Osteoblast (primary cell): ENCODE measurements at regions not wholly inside any gene's neighbourhood (a gene's known extent, or its start where the extent isn't known, plus 50 kb on each side); places are given as distances from the start of the nearest gene placed in this dataset.

Source experiments
- DNase-seq: peaks from one replicate; pipeline ENCODE4 v3.0.0; 2011; ENCODE audit warnings: low spot score, mixed read lengths; ENCODE audit not compliant: insufficient read length; ENCODE audit errors: missing footprints
- H2AFZ ChIP-seq: 2 replicates; pipeline ENCODE4 v1.6.0; 2011; ENCODE audit warnings: mild to moderate bottlenecking, low read length
- H3K27ac ChIP-seq: 2 replicates; pipeline ENCODE4 v1.5.1; 2011; ENCODE audit warnings: mild to moderate bottlenecking, low read depth, low read length, moderate library complexity
- H3K27me3 ChIP-seq: 2 replicates; pipeline ENCODE4 v1.6.0; 2012; ENCODE audit warnings: mild to moderate bottlenecking, control low read depth, inconsistent platforms, low read length, moderate library complexity; ENCODE audit not compliant: insufficient read depth
- H3K36me3 ChIP-seq: 2 replicates; pipeline ENCODE4 v1.5.1; 2011; ENCODE audit warnings: mild to moderate bottlenecking, low read length, control low read depth, moderate library complexity; ENCODE audit not compliant: insufficient read depth
- H3K4me1 ChIP-seq: 2 replicates; pipeline ENCODE4 v1.5.1; 2011; ENCODE audit warnings: mild to moderate bottlenecking, low read length, control low read depth, moderate library complexity; ENCODE audit not compliant: insufficient read depth
- H3K4me2 ChIP-seq: 2 replicates; pipeline ENCODE4 v1.6.0; 2011; ENCODE audit warnings: mild to moderate bottlenecking, low read length; ENCODE audit not compliant: insufficient read depth
- H3K4me3 ChIP-seq: fragments of 200-600 bp; sonication (generic); 3 replicates; pipeline ENCODE4 v1.5.1; 2012; ENCODE audit warnings: mild to moderate bottlenecking, low read length, inconsistent platforms; ENCODE audit not compliant: insufficient read depth
- H3K79me2 ChIP-seq: 2 replicates; pipeline ENCODE4 v1.6.0; 2012; ENCODE audit warnings: mild to moderate bottlenecking, low read length, control low read depth, inconsistent platforms; ENCODE audit not compliant: insufficient read depth
- H3K9me3 ChIP-seq: 2 replicates; pipeline ENCODE4 v1.5.1; 2011; ENCODE audit warnings: low read depth, low read length, control low read depth
- H4K20me1 ChIP-seq: 2 replicates; pipeline ENCODE4 v1.6.0; 2012; ENCODE audit warnings: mild to moderate bottlenecking, low read length, control low read depth; ENCODE audit not compliant: insufficient read depth
- CTCF ChIP-seq: IDR thresholded peaks from 2 replicates; pipeline ENCODE4 v1.5.1; 2011; ENCODE audit warnings: mild to moderate bottlenecking, low read depth, low read length, moderate library complexity; ENCODE audit errors: extremely low read depth

- Histone ChIP-seq H3K4me3 (no peak overlapping the region), H3K27me3 (peaks cover 20% of the 10 kb centered on the region), H4K20me1 (no peaks in the 10 kb centered on the region), H3K4me1 (no peaks in the 10 kb centered on the region), H3K4me2 (no peak overlapping the region), H3K9me3 (no peaks in the 10 kb centered on the region), H2AFZ (no peak overlapping the region), H3K27ac (no peak overlapping the region), H3K79me2 (no peaks in the 10 kb centered on the region), H3K36me3 (no peaks in the 10 kb centered on the region)
- TF ChIP-seq CTCF = no peak
- DNase-seq = no peak
These were observed 73.9 kb upstream of the DAB2IP start for GRCh38 chr9:121577572-121577971.

- no peaks in the 10 kb centered on the region for H3K4me1 ChIP-seq
- no peak overlapping the region for H3K27ac ChIP-seq
- TF ChIP-seq CTCF = no peak
- DNase-seq = no peak
- H3K9me3 ChIP-seq = no peaks in the 10 kb centered on the region
- H3K27me3 ChIP-seq = peaks cover 34% of the 10 kb centered on the region
- H4K20me1 ChIP-seq = no peaks in the 10 kb centered on the region
- H3K4me3 ChIP-seq = no peak overlapping the region
- H3K36me3 ChIP-seq = no peaks in the 10 kb centered on the region
- H3K79me2 ChIP-seq = no peaks in the 10 kb centered on the region
- H3K4me2 ChIP-seq = no peak overlapping the region
- H2AFZ ChIP-seq = no peak overlapping the region
These were observed 69.4 kb upstream of the DAB2IP start for GRCh38 chr9:121581786-121582600.

- Histone ChIP-seq H3K9me3 (no peaks in the 10 kb centered on the region), H3K4me2 (no peak overlapping the region), H3K27me3 (peaks cover 37% of the 10 kb centered on the region), H3K4me1 (no peaks in the 10 kb centered on the region), H2AFZ (no peak overlapping the region), H4K20me1 (no peaks in the 10 kb centered on the region), H3K27ac (no peak overlapping the region), H3K79me2 (no peaks in the 10 kb centered on the region), H3K4me3 (no peak overlapping the region), H3K36me3 (no peaks in the 10 kb centered on the region)
- no peak for DNase-seq
- no peak for TF ChIP-seq CTCF
These were observed 68.8 kb upstream of the DAB2IP start for GRCh38 chr9:121582641-121583040.

DNA sequence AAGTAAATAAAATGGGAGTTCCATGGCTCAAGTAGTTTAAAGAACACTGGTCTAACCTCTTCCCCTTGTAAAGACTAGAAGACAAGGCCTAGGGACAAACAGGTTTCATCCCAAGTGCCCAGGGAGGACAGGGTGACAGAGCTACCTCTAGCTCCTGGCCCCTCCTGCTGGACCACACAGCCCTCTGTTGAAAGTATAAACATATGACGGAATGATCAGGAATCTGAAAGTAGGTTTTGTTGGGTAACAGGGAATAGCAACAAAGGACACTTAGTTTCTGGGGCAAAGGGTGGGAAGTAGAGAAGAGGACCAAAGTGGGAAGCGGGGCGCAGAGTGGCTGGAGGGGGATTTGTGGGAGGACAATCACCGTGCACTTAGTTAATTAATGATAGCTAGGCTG, 67.0 kb upstream of the DAB2IP start:
- H3K27ac ChIP-seq = no peak overlapping the region
- no peaks in the 10 kb centered on the region for H4K20me1 ChIP-seq
- no peak overlapping the region for H3K4me2 ChIP-seq
- H3K4me3 ChIP-seq = no peak overlapping the region
- H2AFZ ChIP-seq = no peak overlapping the region
- no peaks in the 10 kb centered on the region for H3K4me1 ChIP-seq
- no peak for DNase-seq
- H3K27me3 ChIP-seq = peaks cover 41% of the 10 kb centered on the region
- no peaks in the 10 kb centered on the region for H3K79me2 ChIP-seq
- no peak for TF ChIP-seq CTCF
- no peaks in the 10 kb centered on the region for H3K9me3 ChIP-seq
- H3K36me3 ChIP-seq = no peaks in the 10 kb centered on the region
